Activated naive CD8-positive, alpha-beta T cell treated with anti-CD3 and anti-CD28 coated beads, Interleukin-2, amount 50 U/mL, for 24 hours (primary cell): ENCODE measurements at regions not wholly inside any gene's neighbourhood (a gene's known extent, or its start where the extent isn't known, plus 50 kb on each side); places are given as distances from the start of the nearest gene placed in this dataset.

Experiments used
- ATAC-seq: fragments of 150-1000 bp; cut with Tn5 transposase; one replicate; pipeline ENCODE4 v1.10.0; 2021
- DNase-seq: peaks from one replicate; pipeline ENCODE4 v3.0.0; 2021
- H3K27ac Mint-ChIP-seq: one replicate; pipeline ENCODE4 v1.8.0; 2021; ENCODE audit warnings: mild to moderate bottlenecking, mixed read lengths
- H3K27me3 Mint-ChIP-seq: one replicate; pipeline ENCODE4 v1.8.0; 2021; ENCODE audit warnings: mixed read lengths
- H3K36me3 Mint-ChIP-seq: one replicate; pipeline ENCODE4 v1.8.0; 2021; ENCODE audit warnings: low read depth, mixed read lengths
- H3K4me1 Mint-ChIP-seq: one replicate; pipeline ENCODE4 v1.8.0; 2021; ENCODE audit warnings: mixed read lengths
- H3K4me3 Mint-ChIP-seq: one replicate; pipeline ENCODE4 v1.8.0; 2021; ENCODE audit warnings: mild to moderate bottlenecking, moderate library complexity, mixed read lengths
- H3K9me3 Mint-ChIP-seq: one replicate; pipeline ENCODE4 v1.8.0; 2021; ENCODE audit warnings: mixed read lengths

- ATAC-seq, result peak; percentile 18
- H3K27ac Mint-ChIP-seq, result no peak overlapping the region
- no peak for DNase-seq
- no peaks in the 10 kb centered on the region for H3K36me3 Mint-ChIP-seq
- H3K9me3 Mint-ChIP-seq, result no peaks in the 10 kb centered on the region
- no peak overlapping the region for H3K4me3 Mint-ChIP-seq
- H3K27me3 Mint-ChIP-seq, result peaks cover 3% of the 10 kb centered on the region
- no peaks in the 10 kb centered on the region for H3K4me1 Mint-ChIP-seq
Observed at GRCh38 chr9:135009794-135010585, 77.5 kb upstream of the OLFM1 start.

DNA sequence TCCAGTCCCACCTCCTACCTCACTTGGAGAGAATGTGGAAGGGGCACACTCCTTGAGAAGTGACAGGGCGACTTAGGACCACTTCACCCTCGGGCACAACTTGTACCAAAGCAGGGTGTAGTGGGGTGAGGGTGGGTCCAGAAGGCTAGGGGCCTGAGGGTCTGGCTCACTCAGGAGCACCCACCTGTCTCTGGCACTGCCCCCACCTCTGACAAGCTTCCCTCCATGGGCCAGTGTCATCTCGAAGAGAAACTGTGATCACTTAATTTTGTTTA lies 76.9 kb upstream of the OLFM1 start:
- ATAC-seq (no peak), DNase-seq (no peak)
- Mint-ChIP-seq H3K27ac (no peak overlapping the region), H3K36me3 (no peaks in the 10 kb centered on the region), H3K4me3 (no peak overlapping the region), H3K4me1 (no peaks in the 10 kb centered on the region), H3K9me3 (no peaks in the 10 kb centered on the region), H3K27me3 (peaks cover 3% of the 10 kb centered on the region)

GRCh38 chr9:135010921-135011320 lies 76.5 kb upstream of the OLFM1 start:
- ATAC-seq, result no peak
- no peak overlapping the region for H3K4me3 Mint-ChIP-seq

DNA sequence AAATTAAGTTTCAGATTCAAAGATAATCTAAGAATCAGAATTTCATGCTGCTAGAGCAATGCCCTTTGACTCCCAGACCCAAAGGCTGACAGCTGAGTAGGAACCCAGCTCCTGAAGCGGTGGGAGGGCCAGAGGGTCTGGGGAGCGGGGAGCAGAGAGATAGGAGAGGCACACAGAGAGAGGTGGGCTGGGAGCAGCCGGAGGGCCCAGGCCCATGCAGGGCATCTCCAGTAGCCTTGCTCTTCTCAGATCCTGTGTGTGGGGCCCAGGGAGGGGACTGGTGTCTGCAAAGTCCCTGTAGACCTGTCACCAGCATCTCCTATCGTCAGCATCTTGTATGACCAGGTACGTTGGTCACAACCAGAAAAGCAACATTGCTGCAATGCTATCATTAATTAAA lies 75.3 kb upstream of the OLFM1 start:
- H3K27me3 Mint-ChIP-seq, result peaks cover 3% of the 10 kb centered on the region
- H3K9me3 Mint-ChIP-seq, result no peaks in the 10 kb centered on the region
- H3K4me1 Mint-ChIP-seq, result no peaks in the 10 kb centered on the region
- H3K4me3 Mint-ChIP-seq, result no peak overlapping the region
- H3K36me3 Mint-ChIP-seq, result no peaks in the 10 kb centered on the region
- no peak for DNase-seq
- no peak overlapping the region for H3K27ac Mint-ChIP-seq
- no peak for ATAC-seq

More at GRCh38 chr9:135010921-135011320, 76.5 kb upstream of the OLFM1 start:
- Mint-ChIP-seq H3K27ac (no peak overlapping the region), H3K27me3 (peaks cover 3% of the 10 kb centered on the region), H3K4me1 (no peaks in the 10 kb centered on the region), H3K36me3 (no peaks in the 10 kb centered on the region), H3K9me3 (no peaks in the 10 kb centered on the region)
- DNase-seq, result no peak

DNA sequence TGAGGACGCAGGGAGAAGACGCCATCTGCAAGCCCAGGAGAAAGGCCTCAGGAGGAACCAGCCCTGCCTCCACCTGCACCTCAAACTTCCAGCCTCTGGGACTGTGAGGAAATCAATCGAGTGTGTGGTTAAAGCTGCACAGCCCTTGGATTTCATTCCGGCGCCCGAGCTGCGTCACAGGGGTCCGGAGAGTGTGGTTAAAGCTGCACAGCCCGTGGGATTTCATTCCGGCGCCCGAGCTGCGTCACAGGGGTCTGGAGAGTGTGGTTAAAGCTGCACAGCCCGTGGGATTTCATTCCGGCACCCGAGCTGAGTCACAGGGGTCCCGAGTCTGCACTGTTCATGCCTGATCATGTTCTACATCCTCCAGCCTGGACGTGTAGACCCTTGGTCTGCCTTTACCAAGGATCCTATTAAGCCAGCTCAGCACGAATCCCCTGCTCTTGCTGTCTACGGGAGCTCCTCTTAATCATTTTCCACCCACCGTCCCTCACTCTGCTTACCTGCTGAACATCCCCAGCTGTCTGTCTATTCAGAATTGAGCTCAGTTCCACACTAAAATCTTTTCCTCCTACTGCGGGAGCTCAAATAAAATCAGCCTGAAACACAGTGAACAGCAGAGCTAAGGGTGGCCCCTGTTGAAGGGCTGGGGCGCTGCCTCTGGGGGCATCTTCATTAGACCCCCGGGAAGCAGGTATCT lies 73.0 kb upstream of the OLFM1 start:
- Mint-ChIP-seq H3K9me3 (no peaks in the 10 kb centered on the region), H3K36me3 (no peaks in the 10 kb centered on the region), H3K4me1 (no peaks in the 10 kb centered on the region), H3K27me3 (peaks cover 3% of the 10 kb centered on the region), H3K27ac (no peak overlapping the region), H3K4me3 (no peak overlapping the region)
- DNase-seq, result no peak
- no peak for ATAC-seq

GRCh38 chr9:135015096-135015495 lies 72.4 kb upstream of the OLFM1 start:
- no peak for ATAC-seq
- no peak for DNase-seq
- H3K4me1 Mint-ChIP-seq, result no peaks in the 10 kb centered on the region
- H3K36me3 Mint-ChIP-seq, result no peaks in the 10 kb centered on the region
- H3K9me3 Mint-ChIP-seq, result no peaks in the 10 kb centered on the region
- H3K27ac Mint-ChIP-seq, result no peak overlapping the region
- no peak overlapping the region for H3K4me3 Mint-ChIP-seq
- H3K27me3 Mint-ChIP-seq, result peaks cover 3% of the 10 kb centered on the region

DNA sequence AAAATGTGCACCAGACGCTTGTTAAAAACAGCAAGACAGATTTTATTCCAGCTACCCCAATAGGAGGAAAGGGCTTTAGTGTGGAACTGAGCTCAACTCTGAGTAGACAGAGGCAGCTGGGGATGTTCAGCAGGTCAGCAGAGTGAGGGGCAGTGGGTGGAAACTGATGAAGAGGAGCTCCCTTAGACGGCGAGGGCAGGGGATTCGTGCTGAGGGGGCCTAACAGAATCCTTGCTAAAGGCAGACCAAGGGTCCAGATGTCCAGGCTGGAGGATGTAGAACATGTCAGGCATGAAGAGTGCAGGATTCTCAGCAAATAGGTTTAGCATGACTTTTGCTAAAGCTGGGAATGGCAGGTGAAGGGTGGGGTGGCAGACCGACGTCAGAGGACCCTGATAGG lies 71.9 kb upstream of the OLFM1 start:
- H3K36me3 Mint-ChIP-seq, result no peaks in the 10 kb centered on the region
- H3K27ac Mint-ChIP-seq, result no peak overlapping the region
- peaks cover 3% of the 10 kb centered on the region for H3K27me3 Mint-ChIP-seq
- DNase-seq, result no peak
- no peak for ATAC-seq
- no peak overlapping the region for H3K4me3 Mint-ChIP-seq
- no peaks in the 10 kb centered on the region for H3K9me3 Mint-ChIP-seq
- H3K4me1 Mint-ChIP-seq, result no peaks in the 10 kb centered on the region

GRCh38 chr9:135016037-135016640 lies 71.3 kb upstream of the OLFM1 start:
- H3K27ac Mint-ChIP-seq, result no peak overlapping the region
- H3K4me3 Mint-ChIP-seq, result no peak overlapping the region
- no peaks in the 10 kb centered on the region for H3K36me3 Mint-ChIP-seq
- peaks cover 3% of the 10 kb centered on the region for H3K27me3 Mint-ChIP-seq
- H3K9me3 Mint-ChIP-seq, result no peaks in the 10 kb centered on the region
- no peaks in the 10 kb centered on the region for H3K4me1 Mint-ChIP-seq
- DNase-seq (no peak), ATAC-seq (no peak)

DNA sequence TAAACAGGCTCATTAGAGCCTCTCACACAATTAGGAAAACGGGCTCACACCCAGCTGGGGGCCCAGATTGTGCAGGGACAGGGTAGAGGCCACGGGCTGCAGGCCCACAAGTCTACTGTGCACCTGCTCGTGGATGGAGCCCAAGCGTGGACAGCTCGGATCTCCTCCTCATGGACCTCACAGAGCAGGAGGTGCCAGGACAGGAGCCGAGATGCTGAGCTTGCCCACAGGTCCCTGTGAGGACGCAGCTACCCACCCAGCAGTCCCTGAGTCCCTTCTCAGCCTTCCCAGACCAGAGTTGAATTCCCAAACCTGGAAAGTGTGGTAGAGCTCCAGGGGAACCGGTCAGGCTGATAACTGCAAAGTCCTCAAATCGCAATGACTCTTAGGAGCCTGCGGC lies 70.6 kb upstream of the OLFM1 start:
- Mint-ChIP-seq H3K27ac (no peak overlapping the region), H3K4me3 (no peak overlapping the region), H3K27me3 (peaks cover 3% of the 10 kb centered on the region), H3K9me3 (no peaks in the 10 kb centered on the region), H3K36me3 (no peaks in the 10 kb centered on the region), H3K4me1 (no peaks in the 10 kb centered on the region)
- DNase-seq (no peak), ATAC-seq (no peak)

DNA sequence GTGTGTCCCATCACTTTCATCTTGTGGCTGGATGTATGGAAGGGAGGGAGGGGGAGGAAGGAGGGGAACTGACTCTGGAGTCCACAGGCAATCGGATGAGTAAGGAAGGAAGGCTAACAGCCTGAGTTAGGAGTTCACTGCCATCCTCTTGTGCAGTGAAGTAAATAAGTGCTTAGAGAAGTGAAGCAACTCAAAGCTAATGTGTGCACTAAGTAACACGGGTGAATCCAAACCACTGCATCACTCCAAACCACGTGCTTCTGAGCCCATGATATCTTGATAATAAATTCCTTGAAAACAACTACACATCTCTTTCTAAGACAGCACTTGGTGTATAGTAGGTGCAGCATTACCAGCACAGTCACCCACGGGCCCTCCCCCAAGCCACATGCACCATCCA lies 69.6 kb upstream of the OLFM1 start:
- no peaks in the 10 kb centered on the region for H3K9me3 Mint-ChIP-seq
- no peak overlapping the region for H3K27ac Mint-ChIP-seq
- no peaks in the 10 kb centered on the region for H3K36me3 Mint-ChIP-seq
- no peak for ATAC-seq
- DNase-seq, result no peak
- no peaks in the 10 kb centered on the region for H3K4me1 Mint-ChIP-seq
- H3K27me3 Mint-ChIP-seq, result peaks cover 6% of the 10 kb centered on the region
- H3K4me3 Mint-ChIP-seq, result no peak overlapping the region

DNA sequence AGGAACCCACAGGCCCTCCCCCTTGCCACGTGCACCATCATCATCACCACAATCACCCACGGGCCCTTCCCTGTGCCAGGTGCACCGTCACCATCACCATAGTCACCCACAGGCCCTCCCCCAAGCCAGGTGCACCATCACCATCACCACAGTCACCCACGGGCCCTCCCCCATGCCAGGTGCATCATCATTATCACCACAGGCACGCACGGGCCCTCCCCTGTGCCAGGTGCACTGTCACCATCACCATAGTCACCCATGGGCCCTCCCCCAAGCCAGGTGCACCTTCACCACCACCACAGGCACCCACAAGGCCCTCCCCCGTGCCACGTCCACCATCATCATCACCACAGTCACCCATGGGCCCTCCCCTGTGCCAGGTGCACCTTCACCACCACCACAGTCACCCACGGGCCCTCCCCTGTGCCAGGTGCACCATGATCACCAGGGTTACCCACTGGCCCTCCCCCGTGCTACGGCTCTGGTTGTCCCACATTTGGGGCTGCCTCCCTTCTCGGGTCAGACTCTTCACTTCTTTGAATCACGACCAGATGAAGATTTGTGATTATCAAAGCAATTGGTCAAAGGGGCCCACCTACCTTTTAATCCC lies 69.1 kb upstream of the OLFM1 start:
- DNase-seq, result no peak
- ATAC-seq, result peak; percentile 29
- Mint-ChIP-seq H3K4me1 (no peaks in the 10 kb centered on the region), H3K36me3 (no peaks in the 10 kb centered on the region), H3K27me3 (peaks cover 6% of the 10 kb centered on the region), H3K4me3 (no peak overlapping the region), H3K27ac (no peak overlapping the region), H3K9me3 (no peaks in the 10 kb centered on the region)

DNA sequence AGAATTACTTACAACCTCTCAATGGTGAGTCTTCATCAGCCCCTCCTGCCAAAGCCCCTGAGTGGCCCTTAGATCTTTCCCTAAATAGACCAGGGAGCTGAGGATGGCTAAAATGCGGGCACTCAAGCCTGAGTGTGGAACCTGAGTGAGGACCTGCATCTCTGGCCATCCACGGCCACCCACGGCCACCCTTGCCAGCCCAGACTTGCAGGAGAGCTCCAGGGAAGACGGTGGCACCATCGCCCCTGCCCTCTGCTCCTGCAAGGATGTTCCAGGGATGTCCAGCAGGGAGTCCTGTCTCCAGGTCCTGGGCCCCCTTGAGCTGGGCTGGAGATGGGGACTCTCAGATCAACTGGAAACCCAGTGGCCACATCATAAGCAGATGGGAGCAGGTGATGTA lies 68.2 kb upstream of the OLFM1 start:
- no peak overlapping the region for H3K27ac Mint-ChIP-seq
- no peak for DNase-seq
- H3K4me3 Mint-ChIP-seq, result no peak overlapping the region
- ATAC-seq, result no peak
- H3K4me1 Mint-ChIP-seq, result no peaks in the 10 kb centered on the region
- H3K36me3 Mint-ChIP-seq, result no peaks in the 10 kb centered on the region
- no peaks in the 10 kb centered on the region for H3K9me3 Mint-ChIP-seq
- peaks cover 5% of the 10 kb centered on the region for H3K27me3 Mint-ChIP-seq

DNA sequence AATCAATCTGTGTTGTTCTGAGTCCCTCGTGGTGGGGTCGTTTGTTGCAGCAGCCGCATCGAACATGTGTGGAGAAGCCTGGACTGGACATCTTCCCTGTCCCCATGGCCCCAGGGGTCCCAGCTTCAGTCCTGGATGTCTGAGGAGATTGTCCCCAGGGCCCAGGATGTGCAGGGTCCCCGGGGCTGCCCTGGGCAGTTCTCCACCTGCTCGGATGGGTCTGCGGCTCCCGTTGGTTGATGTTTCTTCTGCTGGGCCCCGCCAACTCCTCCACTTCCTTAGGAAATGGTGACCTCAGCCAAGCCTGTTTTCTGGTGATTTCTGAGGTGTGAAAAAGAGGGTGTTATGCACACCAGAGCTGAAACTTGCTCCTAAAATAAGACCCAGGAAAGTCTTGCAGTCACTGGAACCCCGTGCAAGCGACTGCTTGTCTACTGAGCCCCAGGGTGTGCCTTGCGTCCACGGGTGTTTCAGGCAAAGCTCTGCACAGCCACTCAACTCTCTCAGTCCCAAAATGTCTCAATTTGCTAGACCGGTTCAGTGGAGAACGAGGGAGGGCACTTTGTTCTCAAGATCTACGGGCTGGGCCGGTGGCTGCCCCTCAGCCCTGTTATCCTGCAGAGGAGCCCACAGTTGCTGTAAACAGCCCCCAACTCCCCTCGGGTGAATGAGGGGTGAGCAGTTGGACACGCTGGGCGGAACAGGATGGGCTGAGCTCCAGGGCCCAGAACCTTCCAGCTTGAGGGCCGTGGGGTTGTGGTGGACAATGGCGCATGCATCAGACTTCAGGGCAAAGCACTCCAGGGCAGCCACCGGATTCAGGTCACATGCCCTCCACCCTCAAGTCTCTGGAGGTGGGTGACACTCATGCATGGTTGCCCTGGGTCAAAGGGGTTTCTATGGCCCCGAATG lies 66.7 kb upstream of the OLFM1 start:
- Mint-ChIP-seq H3K36me3 (no peaks in the 10 kb centered on the region), H3K27ac (no peak overlapping the region), H3K4me1 (no peaks in the 10 kb centered on the region), H3K27me3 (peaks cover 5% of the 10 kb centered on the region), H3K4me3 (no peak overlapping the region), H3K9me3 (no peaks in the 10 kb centered on the region)
- ATAC-seq (no peak), DNase-seq (no peak)

DNA sequence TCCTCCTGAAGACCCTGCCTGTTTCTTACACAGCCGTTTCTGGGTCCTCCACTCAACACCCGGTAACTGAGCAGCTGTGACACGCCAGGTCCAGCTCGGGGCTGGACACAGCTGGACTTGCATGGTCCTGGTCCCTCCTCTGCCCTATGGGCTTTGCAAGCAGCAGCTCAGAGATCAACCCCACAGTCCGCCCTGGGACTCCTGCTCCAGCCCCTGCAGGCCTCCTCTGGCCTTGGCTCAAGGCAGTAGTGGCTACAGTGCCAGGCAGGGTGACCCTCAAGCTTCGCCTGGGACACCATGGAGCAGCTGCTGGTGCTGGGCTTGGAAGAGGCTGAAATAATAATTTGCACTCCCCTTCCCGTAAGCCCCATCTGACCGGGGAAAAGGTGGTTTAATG lies 66.1 kb upstream of the OLFM1 start:
- peaks cover 5% of the 10 kb centered on the region for H3K27me3 Mint-ChIP-seq
- H3K4me3 Mint-ChIP-seq, result no peak overlapping the region
- no peaks in the 10 kb centered on the region for H3K9me3 Mint-ChIP-seq
- no peaks in the 10 kb centered on the region for H3K4me1 Mint-ChIP-seq
- H3K27ac Mint-ChIP-seq, result no peak overlapping the region
- ATAC-seq (no peak), DNase-seq (no peak)
- H3K36me3 Mint-ChIP-seq, result no peaks in the 10 kb centered on the region
